ENCODE measurements at regions not wholly inside any gene's neighbourhood (a gene's known extent, or its start where the extent isn't known, plus 50 kb on each side); places are given as distances from the start of the nearest gene placed in this dataset.

GRCh38 chr13:105984646-105985045 lies 550.8 kb downstream of the EFNB2 start:
- H3K4ac ChIP-seq (replicated peaks; ENCODE audit: insufficient read length, low read depth, low read length), result no peak overlapping the region

More at GRCh38 chr13:105984646-105985045, 550.8 kb downstream of the EFNB2 start:
- no peak overlapping the region for H3K56ac ChIP-seq (replicated peaks; ENCODE audit: insufficient read length, low read depth, low read length)
- no peak overlapping the region for H4K91ac ChIP-seq (replicated peaks; ENCODE audit: insufficient read length, low read length)
- H3K14ac ChIP-seq (ENCODE audit: insufficient read length), result no peak overlapping the region
- no peaks in the 10 kb centered on the region for H3K79me2 ChIP-seq (ENCODE audit: control insufficient read depth in 1 of 2, insufficient read depth in 2 of 2, low read length in 2 of 2)
- no peaks in the 10 kb centered on the region for H3K36me3 ChIP-seq (ENCODE audit: control insufficient read depth in 2 of 4, insufficient read depth in 4 of 4, low read length in 3 of 4)
- WGBS, 2 experiments (ENCODE audit: extremely low coverage in 1 of 2, insufficient coverage in 1 of 2, insufficient read length in 1 of 2, insufficient replicate concordance in 2 of 2, low coverage in 1 of 2, low lambda C conversion rate in 2 of 2, missing lambda C conversion rate in 1 of 2), result 94% methylated on average over 11 of the region's 11 CpGs; no CpG with 5 or more reads in 1 of the 2 experiments
- POLR2A ChIA-PET (ENCODE audit: partially characterized antibody), result no interaction called here
- H2BK15ac ChIP-seq (ENCODE audit: low read length), result no peak overlapping the region
- no peaks in the 10 kb centered on the region for H3K79me1 ChIP-seq (ENCODE audit: low read depth, low read length)
- H3K9ac ChIP-seq (replicated peaks in 1 of 4; ENCODE audit: extremely low read depth in 1 of 4, low read depth in 3 of 4, low read length in 3 of 4), result no peak overlapping the region
- DNase-seq (ENCODE audit: low read depth in 1 of 2, low spot score in 2 of 2) (no peak), FAIRE-seq (no peak)
- H2AK5ac ChIP-seq (ENCODE audit: low read depth, low read length), result no peak overlapping the region
- H4K20me1 ChIP-seq (replicated peaks in 1 of 2; ENCODE audit: control insufficient read depth in 1 of 2, insufficient read depth in 2 of 2, low read length in 2 of 2), result no peaks in the 10 kb centered on the region
- H3K23ac ChIP-seq (ENCODE audit: insufficient read length), result no peak overlapping the region
- no peak overlapping the region for H2BK120ac ChIP-seq (replicated peaks; ENCODE audit: low read depth, low read length)
- no peak overlapping the region for H2AFZ ChIP-seq (ENCODE audit: low read length)
- no peaks in the 10 kb centered on the region; the same call in 1 of the 2 replicates for H3K23me2 ChIP-seq (ENCODE audit: low read depth, low read length)
- no peaks in the 10 kb centered on the region for H3K27me3 ChIP-seq (replicated peaks in 1 of 4; ENCODE audit: control insufficient read depth in 3 of 4, extremely low read depth in 1 of 4, insufficient read depth in 3 of 4, low read length in 3 of 4)
- H4K8ac ChIP-seq (ENCODE audit: extremely low read depth, insufficient read depth, low read length), result no peak overlapping the region
- CTCF ChIA-PET (ENCODE audit: partially characterized antibody), result interaction anchor here (0.7 to 1.2 kb wide), 3 partner anchors 13 to 924 kb away, joined by 3 to 4 read pairs (median 3); no protein-coding TSS in a partner anchor
- H3K4me1 ChIP-seq (replicated peaks in 1 of 4; ENCODE audit: control insufficient read depth in 3 of 4, insufficient read depth in 4 of 4, low read length in 3 of 4), result 0 out of 7 replicates have a peak, but pooled peaks cover 0 to 2% (median 0%) of the 10 kb centered on the region in 4 experiments
- no peak overlapping the region for H2BK12ac ChIP-seq (ENCODE audit: low read depth, low read length)
- no peak overlapping the region for H2BK20ac ChIP-seq (ENCODE audit: low read length)
- H3K27ac ChIP-seq (ENCODE audit: low read depth, low read length), result no peak overlapping the region
- no peak overlapping the region for H3K4me2 ChIP-seq (ENCODE audit: insufficient read depth in 1 of 2, low read depth in 2 of 2, low read length in 2 of 2)
- no peak overlapping the region for H2BK5ac ChIP-seq (ENCODE audit: low read depth, low read length)
- no peak overlapping the region for H4K5ac ChIP-seq (ENCODE audit: insufficient read length, low read depth, low read length)
- no peaks in the 10 kb centered on the region for H3K9me3 ChIP-seq (ENCODE audit: insufficient read depth in 2 of 2, low read depth in 1 of 2, low read length in 1 of 2)
- no peak overlapping the region for H3K4me3 ChIP-seq (ENCODE audit: extremely low read depth in 1 of 4, insufficient read depth in 2 of 4, low read depth in 3 of 4, low read length in 4 of 4)
- no peak overlapping the region for H3K18ac ChIP-seq (ENCODE audit: extremely low read depth, low read length)
- TF ChIP-seq JUN (IDR thresholded peaks at IDR 0.05; ENCODE audit: low read depth, low read length), result no peak
- no peak for TF ChIP-seq TAF1 (IDR thresholded peaks at IDR 0.05; ENCODE audit: low read depth, low read length)
- TF ChIP-seq, protein P1, sequence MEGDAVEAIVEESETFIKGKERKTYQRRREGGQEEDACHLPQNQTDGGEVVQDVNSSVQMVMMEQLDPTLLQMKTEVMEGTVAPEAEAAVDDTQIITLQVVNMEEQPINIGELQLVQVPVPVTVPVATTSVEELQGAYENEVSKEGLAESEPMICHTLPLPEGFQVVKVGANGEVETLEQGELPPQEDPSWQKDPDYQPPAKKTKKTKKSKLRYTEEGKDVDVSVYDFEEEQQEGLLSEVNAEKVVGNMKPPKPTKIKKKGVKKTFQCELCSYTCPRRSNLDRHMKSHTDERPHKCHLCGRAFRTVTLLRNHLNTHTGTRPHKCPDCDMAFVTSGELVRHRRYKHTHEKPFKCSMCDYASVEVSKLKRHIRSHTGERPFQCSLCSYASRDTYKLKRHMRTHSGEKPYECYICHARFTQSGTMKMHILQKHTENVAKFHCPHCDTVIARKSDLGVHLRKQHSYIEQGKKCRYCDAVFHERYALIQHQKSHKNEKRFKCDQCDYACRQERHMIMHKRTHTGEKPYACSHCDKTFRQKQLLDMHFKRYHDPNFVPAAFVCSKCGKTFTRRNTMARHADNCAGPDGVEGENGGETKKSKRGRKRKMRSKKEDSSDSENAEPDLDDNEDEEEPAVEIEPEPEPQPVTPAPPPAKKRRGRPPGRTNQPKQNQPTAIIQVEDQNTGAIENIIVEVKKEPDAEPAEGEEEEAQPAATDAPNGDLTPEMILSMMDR (IDR thresholded peaks at IDR 0.05; ENCODE audit: control extremely low read depth in 1 of 3, insufficient read depth in 1 of 3, low read depth in 1 of 3, low read length in 3 of 3), result no peak
- no peak for TF ChIP-seq CHD2 (IDR thresholded peaks at IDR 0.05; ENCODE audit: low read length)
- no peak for TF ChIP-seq POLR2A (IDR thresholded peaks at IDR 0.05; ENCODE audit: control extremely low read depth in 1 of 2, low read depth in 2 of 2, low read length in 2 of 2)
- TF ChIP-seq KDM4A (IDR thresholded peaks at IDR 0.05; ENCODE audit: low read depth, low read length, severe bottlenecking), result no peak
- no peak for TF ChIP-seq CBX8 (IDR thresholded peaks at IDR 0.05; ENCODE audit: borderline replicate concordance, low read depth, low read length)
- TF ChIP-seq POLR2AphosphoS5 (IDR thresholded peaks at IDR 0.05; ENCODE audit: low read depth, low read length), result no peak
- TF ChIP-seq EZH2 (IDR thresholded peaks at IDR 0.05; ENCODE audit: low read depth, low read length, severe bottlenecking), result no peak
